Heart left ventricle (tissue), 16 donors: ENCODE measurements at regions not wholly inside any gene's neighbourhood (a gene's known extent, or its start where the extent isn't known, plus 50 kb on each side); places are given as distances from the start of the nearest gene placed in this dataset.

Source experiments
- ATAC-seq, 4 donors: fragments of 200-7000 bp; cut with Tn5 transposase; one replicate each; pipeline ENCODE4 v1.9.1; 2020 to 2022; ENCODE audit warnings: moderate library complexity in 4 of 4, mild to moderate bottlenecking in 3 of 4, moderate number of reproducible peaks in 1 of 4
- DNase-seq, 5 donors: peaks; one replicate each; pipeline ENCODE4 v3.0.0-alpha.2; 2020
- H3K27ac ChIP-seq, 12 donors: fragments of 200-600 bp; sonication (generic) in 4 of 12; one replicate each; pipeline versions ENCODE4 v1.5.0 to v1.8.0; 2016 to 2022; ENCODE audit warnings: mild to moderate bottlenecking in 2 of 12
- H3K27me3 ChIP-seq, 9 donors: fragments of 200-600 bp; sonication (generic) in 2 of 9; one replicate each; pipeline versions ENCODE4 v1.5.1 to v1.8.0; 2016 to 2022; ENCODE audit warnings: mild to moderate bottlenecking in 3 of 9
- H3K36me3 ChIP-seq, 9 donors: fragments of 200-600 bp; sonication (generic) in 2 of 9; one replicate each; pipeline versions ENCODE4 v1.5.0 to v1.8.0; 2018 to 2022; ENCODE audit warnings: mild to moderate bottlenecking in 2 of 9
- H3K4me1 ChIP-seq, 12 donors: fragments of 200-600 bp; sonication (generic) in 4 of 12; one replicate each; pipeline versions ENCODE4 v1.5.0 to v1.8.0; 2016 to 2022; ENCODE audit warnings: mild to moderate bottlenecking in 3 of 12
- H3K4me3 ChIP-seq, 12 donors: fragments of 200-600 bp; sonication (generic) in 4 of 12; one replicate each; pipeline versions ENCODE4 v1.5.0 to v1.8.0; 2017 to 2022; ENCODE audit warnings: mild to moderate bottlenecking in 9 of 12, moderate library complexity in 4 of 12
- H3K9me3 ChIP-seq, 12 donors: fragments of 200-600 bp; sonication (generic) in 4 of 12; one replicate each; pipeline versions ENCODE4 v1.5.0 to v1.8.0; 2016 to 2022; ENCODE audit warnings: mild to moderate bottlenecking in 1 of 12
- CTCF ChIP-seq, 12 donors: fragments of 200-600 bp; sonication (generic) in 4 of 12; IDR thresholded peaks; one replicate each; pipeline versions ENCODE4 v1.5.0 to v1.8.0; 2018 to 2022; ENCODE audit warnings: antibody characterized with exemption in 12 of 12, mild to moderate bottlenecking in 5 of 12
- POLR2A ChIP-seq, 2 donors: fragments of 450-650 bp; IDR thresholded peaks; one replicate each; pipeline ENCODE4 v1.6.1; 2017; ENCODE audit warnings: antibody characterized with exemption in 2 of 2, mild to moderate bottlenecking in 2 of 2, moderate library complexity in 2 of 2
- WGBS, 4 donors: extraction: QIAGEN DNeasy Blood & Tissue Kit in 2 of 4; methylation state at CpG; one replicate each; pipeline versions ENCODE4 v1.1.5 to v1.1.7; 2013 to 2018; 5-methylcytosine and 5-hydroxymethylcytosine counted together
- intact Hi-C, 10 donors: fragments of 100-400 bp; cut with DNase I; formaldehyde crosslinking; loops; one replicate each; pipeline versions ENCODE4 v1.11.1 to v1.14.2; 2022
- donor health status: ischemic (EF 13 %, LVEDD 7.1; RV severe dilation, severe dysfunction).
- donor health status: healthy with polysubstance abuse.
- donor health status: DM: no; HTN: yes; CAD: no.
- donor health status: DM: no; HTN: no; CAD: no.
- donor health status: ischemic (EF 25% LVEDD 6.9; RV normal size, moderate dysfunction).
- donor health status: ischemic (EF 25% LVEDD 5.7; RV mildly dilated, moderate dysfunction).
- donor health status: healthy.
- donor health status: DM: yes; HTN: yes; CAD: no.
- donor health status: ischemic (EF 35%, LVEDD 5.7; RV mildly dilated, moderate dysfunction).
- donor health status: nonischemic (EF 11% LVEDD 7.7; RV severe dilation, severe dysfunction).
- donor health status: DM: yes; HTN: yes; CAD: no.
- donor health status: PGD.
- donor health status: ischemic (EF 29% LVEDD 5.4; RV normal size, mild dysfunction).
- donor health status: nonischemic (EF 23%, LVEDD 6.1; RV moderate dilation, normal function).

- no peak overlapping the region for H3K27ac ChIP-seq
- no peaks in the 10 kb centered on the region for H3K4me1 ChIP-seq
- no peak for TF ChIP-seq CTCF (IDR thresholded peaks at IDR 0.05)
- TF ChIP-seq POLR2A (IDR thresholded peaks at IDR 0.05) = no peak
- peaks cover 0 to 18% (median 0%) of the 10 kb centered on the region in 12 donors for H3K9me3 ChIP-seq
- no peaks in the 10 kb centered on the region for H3K36me3 ChIP-seq
- intact Hi-C loops = no loop called here
- DNase-seq = no peak
- ATAC-seq = no peak
- no peak overlapping the region for H3K4me3 ChIP-seq
- 68 to 76% (median 68%) methylated on average over 7 to 8 of the region's 8 CpGs for WGBS, 4 donors
- H3K27me3 ChIP-seq = no peaks in the 10 kb centered on the region
These were observed 226.9 kb downstream of the DCDC2C start for GRCh38 chr2:3930246-3930645.

- Histone ChIP-seq H3K36me3 (no peaks in the 10 kb centered on the region), H3K27me3 (peaks cover 0 to 6% (median 0%) of the 10 kb centered on the region in 9 donors), H3K9me3 (peaks cover 0 to 16% (median 0%) of the 10 kb centered on the region in 12 donors), H3K4me1 (no peaks in the 10 kb centered on the region), H3K4me3 (no peak overlapping the region), H3K27ac (no peak overlapping the region)
- ATAC-seq (no peak), DNase-seq (no peak)
- intact Hi-C loops = no loop called here
- no peak for TF ChIP-seq POLR2A (IDR thresholded peaks at IDR 0.05)
- no peak for TF ChIP-seq CTCF (IDR thresholded peaks at IDR 0.05)
- WGBS, 4 donors = 56 to 61% (median 58%) methylated on average over 3 to 7 of the region's 7 CpGs; no CpG with 5 or more reads in 1 of the 4 donors
These were observed 237.3 kb downstream of the DCDC2C start for GRCh38 chr2:3940661-3941060.

GRCh38 chr2:3942841-3943240, 239.5 kb downstream of the DCDC2C start:
- TF ChIP-seq POLR2A (IDR thresholded peaks at IDR 0.05) (no peak), CTCF (IDR thresholded peaks at IDR 0.05) (no peak)
- intact Hi-C loops = no loop called here

GRCh38 chr2:3944071-3944470, 240.7 kb downstream of the DCDC2C start:
- WGBS, 4 donors = 52 to 54% (median 53%) methylated on average over 4 of the region's 4 CpGs
- peak in 1 of 4 donors; percentile 33 for ATAC-seq
- Histone ChIP-seq H3K4me1 (no peaks in the 10 kb centered on the region), H3K36me3 (no peaks in the 10 kb centered on the region), H3K4me3 (no peak overlapping the region), H3K27ac (no peak overlapping the region), H3K27me3 (peaks cover 0 to 7% (median 0%) of the 10 kb centered on the region in 9 donors), H3K9me3 (no peaks in the 10 kb centered on the region)
- no peak for DNase-seq
- intact Hi-C loops = no loop called here
- TF ChIP-seq POLR2A (IDR thresholded peaks at IDR 0.05) (no peak), CTCF (IDR thresholded peaks at IDR 0.05) (no peak)

More at GRCh38 chr2:3942841-3943240, 239.5 kb downstream of the DCDC2C start:
- Histone ChIP-seq H3K9me3 (peaks cover 0 to 4% (median 0%) of the 10 kb centered on the region in 12 donors), H3K36me3 (no peaks in the 10 kb centered on the region), H3K4me3 (no peak overlapping the region), H3K4me1 (no peaks in the 10 kb centered on the region), H3K27me3 (peaks cover 0 to 6% (median 0%) of the 10 kb centered on the region in 9 donors), H3K27ac (no peak overlapping the region)
- no peak for DNase-seq
- ATAC-seq = no peak
- WGBS, 4 donors = 91 to 93% (median 92%) methylated on average over 17 to 20 of the region's 20 CpGs
